ENCODE measurements at regions not wholly inside any gene's neighbourhood (a gene's known extent, or its start where the extent isn't known, plus 50 kb on each side); places are given as distances from the start of the nearest gene placed in this dataset.

DNA sequence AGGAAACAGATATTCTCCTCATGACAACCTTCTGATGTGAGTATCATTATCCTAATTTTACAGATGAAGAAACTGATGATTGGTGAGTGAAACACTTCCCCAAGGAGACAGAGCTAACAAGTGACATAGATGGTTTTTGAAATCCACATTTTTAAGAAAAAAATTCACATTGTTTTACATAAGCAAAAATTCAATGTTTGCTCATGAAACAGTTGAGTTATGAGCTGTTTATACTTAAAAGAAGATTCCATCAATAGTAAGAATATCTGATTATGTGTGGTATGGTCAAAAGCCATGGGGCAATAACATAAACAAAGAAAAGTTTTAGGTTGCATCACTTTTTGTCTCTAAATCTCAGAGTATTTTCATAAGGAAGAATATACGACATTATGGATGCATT, 167.9 kb upstream of the PAPPA start:
- TF ChIP-seq, protein P1, sequence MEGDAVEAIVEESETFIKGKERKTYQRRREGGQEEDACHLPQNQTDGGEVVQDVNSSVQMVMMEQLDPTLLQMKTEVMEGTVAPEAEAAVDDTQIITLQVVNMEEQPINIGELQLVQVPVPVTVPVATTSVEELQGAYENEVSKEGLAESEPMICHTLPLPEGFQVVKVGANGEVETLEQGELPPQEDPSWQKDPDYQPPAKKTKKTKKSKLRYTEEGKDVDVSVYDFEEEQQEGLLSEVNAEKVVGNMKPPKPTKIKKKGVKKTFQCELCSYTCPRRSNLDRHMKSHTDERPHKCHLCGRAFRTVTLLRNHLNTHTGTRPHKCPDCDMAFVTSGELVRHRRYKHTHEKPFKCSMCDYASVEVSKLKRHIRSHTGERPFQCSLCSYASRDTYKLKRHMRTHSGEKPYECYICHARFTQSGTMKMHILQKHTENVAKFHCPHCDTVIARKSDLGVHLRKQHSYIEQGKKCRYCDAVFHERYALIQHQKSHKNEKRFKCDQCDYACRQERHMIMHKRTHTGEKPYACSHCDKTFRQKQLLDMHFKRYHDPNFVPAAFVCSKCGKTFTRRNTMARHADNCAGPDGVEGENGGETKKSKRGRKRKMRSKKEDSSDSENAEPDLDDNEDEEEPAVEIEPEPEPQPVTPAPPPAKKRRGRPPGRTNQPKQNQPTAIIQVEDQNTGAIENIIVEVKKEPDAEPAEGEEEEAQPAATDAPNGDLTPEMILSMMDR (IDR thresholded peaks at IDR 0.05) = no peak
- no peak for TF ChIP-seq POLR2A (IDR thresholded peaks at IDR 0.05)
- TF ChIP-seq POLR2AphosphoS5 (IDR thresholded peaks at IDR 0.05) = no peak
- no peak for TF ChIP-seq EP300 (IDR thresholded peaks at IDR 0.05)

All from upper lobe of left lung (tissue), 4 donors.